ENCODE measurements at regions not wholly inside any gene's neighbourhood (a gene's known extent, or its start where the extent isn't known, plus 50 kb on each side); places are given as distances from the start of the nearest gene placed in this dataset.

DNA sequence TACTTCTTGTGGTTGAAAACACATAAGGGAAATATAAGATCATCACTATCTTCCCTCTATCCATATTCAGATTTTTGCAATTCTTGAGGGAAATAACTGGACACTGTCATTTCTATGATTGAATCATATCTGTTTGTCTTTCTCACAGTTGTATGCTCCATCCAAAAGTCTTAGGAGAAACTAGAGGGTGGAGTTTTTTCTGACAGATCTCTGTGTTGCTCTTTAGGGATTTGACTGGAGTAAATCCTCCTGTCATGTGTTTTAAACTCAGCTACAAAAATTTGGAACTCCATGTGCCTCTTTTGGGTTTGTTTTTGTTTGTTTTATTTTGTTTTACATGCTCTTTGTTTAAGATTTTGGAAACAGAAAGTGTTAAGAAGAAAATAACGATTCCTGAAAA is 136.5 kb downstream of the SPATA18 start:
- TF ChIP-seq EZH2 (IDR thresholded peaks at IDR 0.05; ENCODE audit: insufficient read depth, poor library complexity, severe bottlenecking) (no peak), EZH2phosphoT487 (IDR thresholded peaks at IDR 0.05; ENCODE audit: insufficient read depth, low read depth) (no peak)

Data from GM23248 (cell line).